GM21737 (cell line): ENCODE measurements at regions not wholly inside any gene's neighbourhood (a gene's known extent, or its start where the extent isn't known, plus 50 kb on each side); places are given as distances from the start of the nearest gene placed in this dataset.

Source experiments
- ATAC-seq: cut with Tn5 transposase; IDR thresholded peaks from one replicate; pipeline ENCODE4 v1.9.1; 2021; ENCODE audit warnings: mild to moderate bottlenecking, moderate library complexity; ENCODE audit not compliant: unreplicated experiment

GRCh38 chr16:80198311-80199299 lies 342.2 kb upstream of the DYNLRB2 start:
- ATAC-seq, result no peak

- no peak for ATAC-seq
Observed at GRCh38 chr16:80197741-80198201, 343.0 kb upstream of the DYNLRB2 start.

- ATAC-seq, result no peak
Observed at GRCh38 chr16:80191928-80192327, 348.9 kb upstream of the DYNLRB2 start.

- no peak for ATAC-seq
Observed at GRCh38 chr16:80189476-80190175, 351.2 kb upstream of the DYNLRB2 start.

GRCh38 chr16:80176114-80176513 lies 364.7 kb upstream of the DYNLRB2 start:
- ATAC-seq, result no peak

GRCh38 chr16:80175011-80175410 lies 365.8 kb upstream of the DYNLRB2 start:
- no peak for ATAC-seq

GRCh38 chr16:80174416-80174815 lies 366.4 kb upstream of the DYNLRB2 start:
- no peak for ATAC-seq

- no peak for ATAC-seq
Observed at GRCh38 chr16:80171746-80172145, 369.0 kb upstream of the DYNLRB2 start.

- no peak for ATAC-seq
Observed at GRCh38 chr16:80171199-80171598, 369.6 kb upstream of the DYNLRB2 start.

GRCh38 chr16:80167657-80168390 lies 373.0 kb upstream of the DYNLRB2 start:
- no peak for ATAC-seq

GRCh38 chr16:80166082-80166481 lies 374.7 kb upstream of the DYNLRB2 start:
- ATAC-seq, result no peak

GRCh38 chr16:80164966-80165550 lies 375.7 kb upstream of the DYNLRB2 start:
- no peak for ATAC-seq

GRCh38 chr16:80163339-80163738 lies 377.5 kb upstream of the DYNLRB2 start:
- no peak for ATAC-seq

- ATAC-seq, result no peak
Observed at GRCh38 chr16:80161799-80162739, 378.7 kb upstream of the DYNLRB2 start.

- no peak for ATAC-seq
Observed at GRCh38 chr16:80158766-80159165, 382.0 kb upstream of the DYNLRB2 start.

GRCh38 chr16:80151722-80152111 lies 389.1 kb upstream of the DYNLRB2 start:
- no peak for ATAC-seq

GRCh38 chr16:80150978-80151721 lies 389.6 kb upstream of the DYNLRB2 start:
- ATAC-seq, result no peak

GRCh38 chr16:80148826-80149225 lies 392.0 kb upstream of the DYNLRB2 start:
- ATAC-seq, result no peak

GRCh38 chr16:80147026-80147655 lies 393.7 kb upstream of the DYNLRB2 start:
- ATAC-seq, result no peak
